HG02642 (cell line): ENCODE measurements at regions not wholly inside any gene's neighbourhood (a gene's known extent, or its start where the extent isn't known, plus 50 kb on each side); places are given as distances from the start of the nearest gene placed in this dataset.

Experiments used
- ATAC-seq: cut with Tn5 transposase; IDR thresholded peaks from one replicate; pipeline ENCODE4 v1.9.1; 2021; ENCODE audit warnings: mild to moderate bottlenecking; ENCODE audit not compliant: unreplicated experiment, poor library complexity

- peak; percentile 66 for ATAC-seq
Measured at GRCh38 chr2:8574196-8575037, 107.4 kb upstream of the ID2 start.

DNA sequence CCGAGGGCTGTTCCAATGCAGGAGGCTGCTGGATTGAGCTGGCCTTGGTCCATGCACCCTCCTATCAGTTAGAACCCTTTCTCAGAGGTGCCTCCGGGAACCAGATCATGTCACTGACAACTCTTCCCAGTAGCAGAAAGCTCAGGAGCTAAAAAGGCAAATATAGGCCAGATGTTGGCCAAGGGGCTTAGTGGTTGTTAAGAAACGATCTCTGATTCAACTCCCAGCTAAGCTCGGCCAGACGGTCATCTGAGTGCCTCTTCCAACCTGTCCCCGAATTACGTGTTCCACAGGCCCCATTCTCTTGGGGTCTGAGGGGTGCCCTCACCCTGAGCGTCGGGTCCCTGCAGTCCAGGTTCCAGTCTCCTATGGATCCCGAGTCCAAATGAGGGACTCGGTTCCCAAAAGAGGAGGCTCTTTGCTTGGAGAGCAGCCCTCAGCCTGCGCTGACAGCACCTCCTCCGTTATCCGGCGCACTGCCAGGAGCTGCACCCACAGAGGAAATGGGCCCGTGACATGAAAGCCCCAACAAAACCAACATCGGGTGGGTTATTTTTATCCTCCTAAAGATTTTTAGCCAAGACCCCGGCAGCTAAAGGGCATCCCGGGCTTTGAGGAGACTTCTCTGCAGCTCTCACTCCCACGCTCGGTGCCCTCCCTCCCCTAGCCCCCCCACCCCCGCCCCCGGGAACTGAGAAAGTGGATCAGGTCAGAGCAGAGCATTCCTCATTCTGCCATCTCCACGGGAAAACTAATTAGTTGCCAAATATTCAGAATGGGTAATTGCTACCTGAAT is 106.6 kb upstream of the ID2 start:
- peak; percentile 36 for ATAC-seq

DNA sequence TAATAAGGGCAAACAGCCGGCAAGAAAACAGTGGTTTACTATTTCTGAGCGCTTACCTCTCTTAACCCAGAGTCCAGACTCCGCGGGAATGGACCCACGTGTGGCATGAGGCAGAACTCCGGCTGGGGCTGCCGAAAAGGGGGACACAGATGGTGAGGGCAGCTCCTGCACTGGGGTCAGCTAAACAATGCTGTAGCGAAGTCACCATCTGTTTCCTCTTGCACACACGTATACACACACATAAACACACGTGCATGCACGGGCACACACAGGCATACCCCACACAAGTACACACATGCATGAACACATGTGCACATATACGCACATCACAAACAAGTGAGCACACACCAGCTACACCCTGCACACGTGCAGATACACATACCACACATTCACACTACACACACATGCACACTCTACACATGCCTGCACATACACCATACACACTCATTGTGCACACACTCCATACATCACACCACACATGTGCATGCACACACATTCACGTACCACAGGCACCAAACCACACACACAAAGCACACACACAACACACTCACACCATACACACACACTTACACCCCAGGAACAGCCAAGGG is 105.9 kb upstream of the ID2 start:
- no peak for ATAC-seq

- no peak for ATAC-seq
Measured at GRCh38 chr2:8576525-8577167, 105.2 kb upstream of the ID2 start.

DNA sequence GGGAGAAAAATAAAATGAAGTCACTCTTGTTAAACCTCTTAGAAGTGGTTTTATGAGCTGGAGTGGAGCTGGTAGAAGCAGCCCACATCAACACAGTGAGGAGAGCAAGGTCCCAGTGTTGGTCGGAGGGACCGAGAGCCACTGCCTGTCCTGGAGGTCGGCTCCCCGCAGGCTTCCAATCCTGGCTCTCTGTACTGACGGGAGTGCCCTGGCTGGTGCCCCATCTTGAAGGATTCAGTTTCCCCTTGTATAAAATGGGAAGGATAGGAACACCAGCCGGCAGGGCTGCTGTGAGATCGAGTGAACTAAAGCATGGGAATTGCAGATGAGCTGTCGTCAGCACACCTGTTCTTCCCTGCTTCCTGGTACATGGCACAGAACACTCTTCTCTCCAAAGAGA is 104.3 kb upstream of the ID2 start:
- ATAC-seq = no peak

DNA sequence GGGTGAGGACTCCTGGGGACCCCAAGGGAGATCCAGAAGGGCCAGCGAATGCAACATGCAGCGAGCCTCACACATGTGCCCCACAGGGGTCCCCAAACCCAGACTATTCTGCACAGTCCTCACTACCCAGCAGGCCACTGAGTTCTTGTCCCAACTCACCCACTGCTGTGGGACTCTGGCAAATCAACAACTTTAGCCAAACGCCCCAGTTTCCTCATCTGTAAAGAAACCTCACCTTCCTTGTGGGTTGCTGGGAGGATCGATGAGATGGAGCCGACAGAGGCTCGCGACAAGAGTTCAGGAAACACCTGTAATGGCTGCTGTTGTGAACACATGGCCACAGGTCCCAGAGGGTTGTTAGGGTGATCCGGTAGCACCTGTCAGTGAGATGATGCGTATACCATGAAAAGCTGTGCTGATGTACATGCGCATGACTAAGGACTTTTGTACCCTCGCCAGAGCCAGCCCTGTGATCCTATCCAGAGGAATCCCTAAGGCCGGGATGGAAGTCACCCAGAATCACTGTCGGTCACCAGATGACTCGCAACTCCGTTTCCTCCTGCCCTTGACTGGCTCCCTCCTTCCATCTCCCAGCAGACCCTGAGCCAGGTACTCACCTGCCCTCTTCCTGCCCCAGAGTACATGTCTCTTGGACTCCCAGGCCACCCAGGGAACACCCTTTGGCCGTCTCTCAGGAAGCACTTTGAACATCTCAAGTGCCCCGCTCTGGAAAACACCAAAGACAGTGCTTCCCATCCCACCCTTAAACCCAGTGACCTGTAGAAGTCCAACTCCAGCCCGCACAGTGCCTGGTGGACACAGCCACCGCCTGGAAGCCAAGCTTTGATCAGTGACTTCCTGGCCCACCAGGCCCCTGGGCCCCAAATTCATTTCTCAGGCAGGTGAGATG is 103.3 kb upstream of the ID2 start:
- ATAC-seq = no peak

- ATAC-seq = no peak
Measured at GRCh38 chr2:8579485-8580085, 102.3 kb upstream of the ID2 start.

DNA sequence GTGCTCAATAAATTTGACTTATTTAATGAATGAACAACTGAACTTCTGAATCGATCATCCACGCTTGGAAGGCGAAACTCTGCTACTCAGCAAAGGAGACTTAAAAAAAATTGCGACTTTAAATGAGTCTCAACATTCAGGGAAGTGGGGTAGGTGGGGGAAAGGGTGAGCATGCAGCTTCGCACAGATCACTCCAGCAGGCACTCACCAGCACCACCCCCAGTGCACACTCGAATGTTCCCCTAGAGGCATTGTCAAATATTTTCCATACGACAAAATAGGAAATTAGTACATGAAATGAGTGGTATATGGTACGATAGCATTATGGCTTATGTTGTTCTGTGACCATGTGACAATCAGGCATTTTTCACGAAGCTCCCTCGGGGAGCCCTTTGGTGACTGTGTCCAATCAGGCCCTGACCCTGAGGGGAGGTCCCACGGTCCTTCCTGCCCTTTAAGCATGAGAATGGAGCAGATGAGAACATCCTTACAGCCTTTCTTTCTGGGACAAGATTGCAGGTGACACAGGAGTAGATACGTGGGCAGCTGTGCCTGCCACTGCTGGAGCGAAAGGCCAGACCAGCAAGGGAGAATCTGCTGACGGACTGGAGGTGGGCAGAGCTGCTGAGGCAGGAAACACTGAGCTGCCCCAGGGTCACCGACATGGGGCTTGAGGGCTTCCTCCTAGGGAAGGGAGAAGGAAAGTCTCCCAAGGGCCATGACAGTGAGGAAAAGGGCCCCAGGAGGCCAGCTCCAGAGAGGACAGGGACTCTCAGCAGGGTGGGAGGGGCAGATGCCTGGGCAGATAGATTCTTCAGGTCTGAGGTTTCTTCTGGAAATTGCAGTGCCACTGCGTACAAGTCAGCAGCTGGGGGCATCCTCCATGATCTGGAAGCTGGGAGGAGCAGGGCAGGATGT is 101.3 kb upstream of the ID2 start:
- ATAC-seq = no peak

DNA sequence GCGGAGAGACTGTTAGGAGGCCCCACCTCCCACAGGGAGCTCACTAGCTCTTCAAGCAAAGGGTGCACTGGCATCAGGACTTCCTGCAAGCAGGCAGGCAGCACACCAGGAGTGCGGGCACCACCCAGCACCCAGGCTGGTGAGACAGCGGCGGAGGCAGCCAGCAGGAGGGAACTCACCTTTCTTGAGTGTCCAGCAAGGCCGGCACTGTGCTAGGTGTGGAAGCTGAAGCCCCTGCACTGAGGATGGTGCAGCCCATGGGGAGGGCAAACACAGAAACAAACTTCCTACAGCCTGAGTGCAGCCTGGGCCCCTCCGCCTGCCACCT is 100.7 kb upstream of the ID2 start:
- ATAC-seq = no peak

GRCh38 chr2:8581601-8582041 is 100.2 kb upstream of the ID2 start:
- ATAC-seq = no peak

GRCh38 chr2:8582191-8582590 is 99.7 kb upstream of the ID2 start:
- no peak for ATAC-seq

- ATAC-seq = no peak
Measured at GRCh38 chr2:8582651-8583399, 99.0 kb upstream of the ID2 start.

DNA sequence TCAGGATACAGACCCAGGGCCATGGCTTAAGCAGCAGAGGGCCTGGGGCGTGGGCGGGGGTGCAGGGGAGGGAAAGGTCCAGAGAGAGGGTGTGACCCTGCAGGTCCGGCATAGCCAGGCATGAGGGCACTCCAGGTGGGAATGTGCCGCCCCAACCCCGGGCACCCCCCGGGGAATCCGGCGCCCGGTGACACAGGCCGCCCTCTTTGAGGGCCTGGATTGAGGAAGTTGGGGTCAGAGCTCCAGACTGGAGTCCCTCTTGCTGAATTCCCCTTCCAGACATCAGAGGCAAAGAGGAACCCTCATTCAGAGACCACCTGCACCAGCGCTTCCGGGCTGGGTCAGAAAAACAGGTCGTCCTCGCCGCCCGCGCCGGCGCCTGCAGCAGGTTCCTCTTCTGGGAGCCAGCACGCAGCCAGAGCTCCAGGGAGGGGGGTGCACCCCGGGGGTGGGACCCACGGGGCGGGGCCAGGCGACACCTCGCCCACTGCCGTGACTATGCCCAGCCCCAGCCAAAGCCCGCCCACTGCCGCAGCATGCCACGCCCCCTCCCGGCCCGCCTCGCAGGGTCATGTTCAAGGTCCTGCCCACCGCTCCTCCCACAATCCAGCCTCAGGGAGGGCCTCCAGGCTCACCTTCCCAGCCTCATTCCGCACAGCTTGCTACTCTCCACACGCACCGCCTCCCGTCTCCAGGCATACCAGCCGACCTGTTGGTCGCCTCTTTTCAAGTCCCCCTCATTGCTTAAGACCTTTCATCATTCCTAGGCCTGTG is 98.3 kb upstream of the ID2 start:
- ATAC-seq = peak; percentile 79

- no peak for ATAC-seq
Measured at GRCh38 chr2:8584174-8585066, 97.4 kb upstream of the ID2 start.

DNA sequence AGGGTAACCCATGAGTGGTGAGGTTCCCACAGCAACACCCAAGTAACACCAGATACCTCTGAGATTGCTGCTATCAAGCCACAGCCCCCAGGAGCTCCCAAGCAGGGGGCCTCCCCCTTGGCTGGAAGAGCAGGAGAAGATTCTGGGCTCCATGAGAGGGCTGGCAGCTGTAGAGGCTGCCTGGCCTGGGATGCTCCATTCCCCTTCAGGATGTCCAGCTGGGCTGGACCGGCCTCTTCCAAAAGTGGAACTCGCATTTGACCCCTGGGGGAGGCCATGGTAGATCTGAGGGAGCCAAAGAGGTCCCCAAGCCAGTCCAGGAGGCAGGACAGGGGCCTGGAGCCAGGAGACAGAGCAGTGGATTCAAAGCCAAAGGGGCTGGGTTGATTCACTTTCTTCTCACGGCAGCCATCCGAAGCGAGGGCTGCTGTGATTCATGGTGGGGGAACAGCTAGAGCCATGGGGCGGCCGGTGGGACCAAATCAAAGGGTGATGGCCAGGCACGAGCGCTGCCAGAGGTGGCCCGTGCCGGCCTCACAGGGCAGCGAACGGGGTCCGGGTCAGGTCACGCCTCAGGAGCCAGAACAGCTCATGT is 95.3 kb upstream of the ID2 start:
- ATAC-seq = no peak
